HepG2 (cell line): ENCODE measurements at regions not wholly inside any gene's neighbourhood (a gene's known extent, or its start where the extent isn't known, plus 50 kb on each side); places are given as distances from the start of the nearest gene placed in this dataset.

Experiments used
- ATAC-seq: fragments of 200-7000 bp; cut with Tn5 transposase; 3 replicates; pipeline ENCODE4 v1.9.1; 2020; ENCODE audit warnings: mild to moderate bottlenecking, moderate library complexity
- BruUV-seq: library from RNA; stranded (reverse); fragments of 400-500 nt; replicated peaks from 2 replicates; lab custom pipeline; 2021; lab: Mats Ljungman, UMichigan
- CTCF ChIA-PET: fragments of 300-600 bp; formaldehyde crosslinking; extraction: SDS; loops from one replicate; lab custom pipeline; 2021; ENCODE audit warnings: low total read pairs, inconsistent platforms, low intra/inter-chr PET ratio; lab: Yijun Ruan, JAX
- POLR2A ChIA-PET: fragments of 350-600 bp; sonication (Branson Sonifier 250); formaldehyde crosslinking; loops from one replicate; lab custom pipeline; 2020; ENCODE audit warnings: antibody characterized with exemption, inconsistent platforms; lab: Yijun Ruan, JAX
- DNase-seq: peaks from one replicate; pipeline ENCODE4 v3.0.0-alpha.2; 2015; ENCODE audit warnings: low spot score
- FAIRE-seq: peaks from 3 replicates; lab custom pipeline; 2011; peaks lifted over from hg19 to GRCh38; lab: Jason Lieb, UNC
- H2AFZ ChIP-seq: one replicate; pipeline ENCODE4 v1.6.1; 2011; ENCODE audit warnings: low read length, inconsistent platforms
- H3K27ac ChIP-seq: fragments of 300-600 bp; 3 replicates; pipeline ENCODE4 v1.8.0; 2011; ENCODE audit warnings: mixed run types, mild to moderate bottlenecking, mixed read lengths, low read length, inconsistent platforms; ENCODE audit not compliant: insufficient read depth; ENCODE audit errors: extremely low read length
- H3K27me3 ChIP-seq, 2 experiments: fragments of 200-600 bp in 1 of 2; 2 replicates in 1 of 2; 3 replicates in 1 of 2; pipeline versions ENCODE4 v1.6.0 to v1.8.0; 2011; ENCODE audit warnings: low read length in 2 of 2, mild to moderate bottlenecking in 2 of 2, moderate library complexity in 2 of 2, inconsistent platforms in 1 of 2; ENCODE audit not compliant: insufficient read depth in 2 of 2, control insufficient read depth in 1 of 2
- H3K36me3 ChIP-seq, 2 experiments: fragments of 200-600 bp in 1 of 2; replicated peaks in 1 of 2; 2 replicates in 1 of 2; 3 replicates in 1 of 2; pipeline versions ENCODE4 v1.5.1 to v1.8.0; 2011; ENCODE audit warnings: low read length in 2 of 2, inconsistent platforms in 1 of 2; ENCODE audit not compliant: insufficient read depth in 2 of 2, control insufficient read depth in 1 of 2
- H3K4me1 ChIP-seq: 2 replicates; pipeline ENCODE4 v1.5.1; 2012; ENCODE audit warnings: low read length, inconsistent platforms; ENCODE audit not compliant: insufficient read depth
- H3K4me2 ChIP-seq: 2 replicates; pipeline ENCODE4 v1.6.0; 2011; ENCODE audit warnings: low read depth, low read length, inconsistent platforms
- H3K4me3 ChIP-seq, 3 experiments: fragments of 200-600 bp in 1 of 3; sonication (generic), shearing (Covaris generic) in 1 of 3; replicated peaks in 1 of 3; 2 replicates each; pipeline ENCODE4 v1.5.1; 2011 to 2016; ENCODE audit warnings: low read length in 3 of 3, inconsistent platforms in 2 of 3, low read depth in 2 of 3, mild to moderate bottlenecking in 2 of 3, control low read depth in 1 of 3, mixed read lengths in 1 of 3; ENCODE audit not compliant: insufficient read depth in 1 of 3
- H3K79me2 ChIP-seq: one replicate; pipeline ENCODE4 v1.6.1; 2011; ENCODE audit warnings: low read length, inconsistent platforms; ENCODE audit not compliant: insufficient read depth
- H3K9ac ChIP-seq: 2 replicates; pipeline ENCODE4 v1.6.0; 2011; ENCODE audit warnings: mild to moderate bottlenecking, low read depth, low read length, inconsistent platforms; ENCODE audit not compliant: insufficient read depth
- H3K9me3 ChIP-seq: 2 replicates; pipeline ENCODE4 v1.5.1; 2012; ENCODE audit warnings: mild to moderate bottlenecking, low read length
- H4K20me1 ChIP-seq: 2 replicates; pipeline ENCODE4 v1.6.0; 2011; ENCODE audit warnings: inconsistent platforms, mild to moderate bottlenecking, low read length, moderate library complexity; ENCODE audit not compliant: insufficient read depth
- ARID4A ChIP-seq: sonication (generic); formaldehyde crosslinking; IDR thresholded peaks from 2 replicates; pipeline ENCODE4 v1.5.0; 2020; ENCODE audit warnings: mild to moderate bottlenecking, missing genetic modification reagents, borderline replicate concordance
- CTCF ChIP-seq: sonication (generic); formaldehyde crosslinking; IDR thresholded peaks from 2 replicates; pipeline ENCODE4 v1.5.0; 2020; ENCODE audit warnings: mild to moderate bottlenecking, missing genetic modification reagents, moderate library complexity
- FOXK2 ChIP-seq: fragments of 450-650 bp; IDR thresholded peaks from 2 replicates; pipeline ENCODE4 v1.6.1; 2016
- GPBP1L1 ChIP-seq: sonication (generic); formaldehyde crosslinking; IDR thresholded peaks from 2 replicates; pipeline ENCODE4 v1.5.0; 2020; ENCODE audit warnings: mild to moderate bottlenecking, missing genetic modification reagents
- MAFF ChIP-seq: IDR thresholded peaks from 2 replicates; pipeline ENCODE4 v1.6.1; 2011; ENCODE audit warnings: low read depth, low read length, improper control_type of control experiment
- MAFK ChIP-seq, 2 experiments: IDR thresholded peaks in 1 of 2; conservative IDR thresholded peaks in 1 of 2; 2 replicates each; pipeline ENCODE4 v1.6.1; 2011; ENCODE audit warnings: improper control_type of control experiment in 2 of 2, low read length in 2 of 2
- NR2F6 ChIP-seq, 2 experiments: IDR thresholded peaks; 2 replicates each; pipeline ENCODE4 v1.6.1; 2016; ENCODE audit warnings: antibody characterized with exemption in 1 of 2, mild to moderate bottlenecking in 1 of 2
- SALL1 ChIP-seq: sonication (generic); formaldehyde crosslinking; IDR thresholded peaks from 2 replicates; pipeline ENCODE4 v1.8.0; 2022; ENCODE audit warnings: mild to moderate bottlenecking, missing genetic modification reagents
- SMC3 ChIP-seq: IDR thresholded peaks from 2 replicates; pipeline ENCODE4 v1.6.1; 2011; ENCODE audit warnings: low read length, improper control_type of control experiment
- STAG1 ChIP-seq: sonication (generic); formaldehyde crosslinking; IDR thresholded peaks from 2 replicates; pipeline ENCODE4 v1.4.0; 2020; ENCODE audit warnings: missing genetic modification reagents
- TEF ChIP-seq: sonication (generic); formaldehyde crosslinking; IDR thresholded peaks from 2 replicates; pipeline ENCODE4 v1.5.0; 2020; ENCODE audit warnings: missing genetic modification reagents
- ZFP91 ChIP-seq: sonication (generic); formaldehyde crosslinking; IDR thresholded peaks from 2 replicates; pipeline ENCODE4 v1.9.0; 2022; ENCODE audit warnings: missing genetic modification reagents, mild to moderate bottlenecking, borderline replicate concordance
- ZNF879 ChIP-seq: sonication (generic); formaldehyde crosslinking; IDR thresholded peaks from 2 replicates; pipeline ENCODE4 v1.8.1; 2023; ENCODE audit warnings: missing genetic modification reagents
- WGBS: methylation state at CpG from one replicate; pipeline ENCODE4 v1.1.6; 2017; ENCODE audit warnings: low lambda C conversion rate; 5-methylcytosine and 5-hydroxymethylcytosine counted together
- in situ Hi-C: cut with HindIII; loops from 2 replicates; pipeline ENCODE4 v1.10.0; 2017; ENCODE audit warnings: low pct_unique_long_range_greater_than_20kb; ENCODE audit not compliant: extremely low pct_ligation_motif_present
- intact Hi-C: fragments of 100-400 bp; cut with micrococcal nuclease; formaldehyde crosslinking; loops from one replicate; pipeline ENCODE4 v1.10.0; 2022; ENCODE audit not compliant: unreplicated experiment

GRCh38 chr3:43162230-43163084 is 56.6 kb upstream of the POMGNT2 start:
- Histone ChIP-seq H3K79me2 (no peaks in the 10 kb centered on the region), H4K20me1 (no peaks in the 10 kb centered on the region), H3K9ac (no peak overlapping the region), H3K36me3 (no peaks in the 10 kb centered on the region), H3K4me2 (peak overlapping the region; percentile 14; the same call in 1 of the 2 replicates), H3K27ac (no peak overlapping the region), H3K9me3 (peaks cover 7% of the 10 kb centered on the region), H2AFZ (no peak overlapping the region), H3K4me1 (no peaks in the 10 kb centered on the region), H3K4me3 (no peak overlapping the region), H3K27me3 (peaks cover 0 to 8% of the 10 kb centered on the region in 2 experiments; a peak in 4 of 5 replicates)
- FAIRE-seq (peak; percentile 4), ATAC-seq (peak; percentile 62), DNase-seq (peak; percentile 24)
- ChIA-PET POLR2A (no interaction called here), CTCF (interaction anchor here (1.0 kb wide), 1 partner anchor 216 kb away, joined by 5 read pairs; no protein-coding TSS in a partner anchor)
- no TSS peak for BruUV-seq
- in situ Hi-C loops = no loop called here
- intact Hi-C loops = loop anchor here (1.0 kb wide), 1 partner anchor 216 kb away; no protein-coding TSS in a partner anchor
- TF ChIP-seq NR2F6 (IDR thresholded peaks at IDR 0.05) (no peak), NR2F6 (CRISPR knock-in tag; IDR thresholded peaks at IDR 0.05) (no peak), ARID4A (CRISPR knock-in tag) (no peak), MAFF (peak; percentile 56; the same call in 1 of the 2 replicates), CTCF (peak; percentile 53), FOXK2 (no peak), TEF (no peak), ZFP91 (CRISPR knock-in tag) (no peak), SMC3 (peak; percentile 63; the same call in 1 of the 2 replicates), ZNF879 (no peak), STAG1 (CRISPR knock-in tag) (peak; percentile 69), MAFK (conservative IDR thresholded peaks at IDR 0.05 in 1 of 2, IDR thresholded peaks at IDR 0.05 in 1 of 2; ENCODE audit: low read length in 2 of 2) (peak; percentile 44 to 81; a peak in 3 of 4 replicates), SALL1 (CRISPR knock-in tag) (no peak), GPBP1L1 (CRISPR knock-in tag) (no peak)
- WGBS = 27% methylated on average over 10 of the region's 13 CpGs
